HuH-7 (cell line): ENCODE measurements at regions not wholly inside any gene's neighbourhood (a gene's known extent, or its start where the extent isn't known, plus 50 kb on each side); places are given as distances from the start of the nearest gene placed in this dataset.
"Not testable (repeated sequence)": the region's sequence is repeated elsewhere in the genome, so short reads cannot be mapped to it uniquely, and the experiment has no call there.

Experiments
- DNase-seq: peaks from one replicate; pipeline ENCODE4 v3.0.0; 2011; ENCODE audit warnings: low spot score

GRCh38 chr10:23648618-23649017, 209.7 kb downstream of the OTUD1 start:
- no peak for DNase-seq

GRCh38 chr10:23656735-23657134, 217.9 kb downstream of the OTUD1 start:
- DNase-seq, result peak; percentile 12

- no peak for DNase-seq
Measured at GRCh38 chr10:23657677-23658076, 218.8 kb downstream of the OTUD1 start.

- not testable (repeated sequence) for DNase-seq
Measured at GRCh38 chr10:23671866-23672265, 233.0 kb downstream of the OTUD1 start.

- DNase-seq, result no peak
Measured at GRCh38 chr10:23675585-23675984, 236.7 kb downstream of the OTUD1 start.

GRCh38 chr10:23676296-23676695, 237.4 kb downstream of the OTUD1 start:
- no peak for DNase-seq

- no peak for DNase-seq
Measured at GRCh38 chr10:23686722-23687121, 247.8 kb downstream of the OTUD1 start.

GRCh38 chr10:23692736-23693135, 253.9 kb downstream of the OTUD1 start:
- DNase-seq, result no peak

- no peak for DNase-seq
Measured at GRCh38 chr10:23693501-23693901, 254.6 kb downstream of the OTUD1 start.

- no peak for DNase-seq
Measured at GRCh38 chr10:23693925-23694324, 255.1 kb downstream of the OTUD1 start.

- no peak for DNase-seq
Measured at GRCh38 chr10:23694446-23694920, 255.6 kb downstream of the OTUD1 start.

GRCh38 chr10:23694921-23695824, 256.3 kb downstream of the OTUD1 start:
- DNase-seq, result no peak

- DNase-seq, result no peak
Measured at GRCh38 chr10:23695825-23696420, 257.0 kb downstream of the OTUD1 start.

- DNase-seq, result no peak
Measured at GRCh38 chr10:23696476-23696875, 257.6 kb downstream of the OTUD1 start.

GRCh38 chr10:23702977-23703414, 264.1 kb downstream of the OTUD1 start:
- DNase-seq, result peak; percentile 81

GRCh38 chr10:23715363-23715762, 276.5 kb downstream of the OTUD1 start:
- DNase-seq, result no peak

GRCh38 chr10:23717913-23718312, 279.0 kb downstream of the OTUD1 start:
- no peak for DNase-seq

GRCh38 chr10:23718946-23719345, 280.1 kb downstream of the OTUD1 start:
- DNase-seq, result no peak

GRCh38 chr10:23723796-23724195, 284.9 kb downstream of the OTUD1 start:
- DNase-seq, result no peak

GRCh38 chr10:23725548-23725947, 286.7 kb downstream of the OTUD1 start:
- no peak for DNase-seq

GRCh38 chr10:23742368-23742767, 303.5 kb downstream of the OTUD1 start:
- DNase-seq, result no peak

- no peak for DNase-seq
Measured at GRCh38 chr10:23742807-23743206, 303.9 kb downstream of the OTUD1 start.

- DNase-seq, result no peak
Measured at GRCh38 chr10:23754179-23754578, 315.3 kb downstream of the OTUD1 start.
